Fibroblast of pulmonary artery (primary cell): ENCODE measurements at regions not wholly inside any gene's neighbourhood (a gene's known extent, or its start where the extent isn't known, plus 50 kb on each side); places are given as distances from the start of the nearest gene placed in this dataset.

Experiments
- DNase-seq: peaks from one replicate; pipeline ENCODE4 v3.0.0-alpha.2; 2010; ENCODE audit warnings: low read depth
- H3K4me3 ChIP-seq: replicated peaks from 2 replicates; pipeline ENCODE4 v1.5.1; 2011; ENCODE audit warnings: low read depth, mild to moderate bottlenecking, control low read depth, low read length, moderate library complexity
- CTCF ChIP-seq: IDR thresholded peaks from 2 replicates; pipeline ENCODE4 v1.5.1; 2011; ENCODE audit warnings: mild to moderate bottlenecking, control low read depth, low read length, inconsistent platforms; ENCODE audit errors: missing control alignments

- H3K4me3 ChIP-seq = no peak overlapping the region
- no peak for DNase-seq
- no peak for TF ChIP-seq CTCF
Observed at GRCh38 chr5:148776261-148776660, 50.1 kb upstream of the ADRB2 start.
